ENCODE measurements at regions not wholly inside any gene's neighbourhood (a gene's known extent, or its start where the extent isn't known, plus 50 kb on each side); places are given as distances from the start of the nearest gene placed in this dataset.
A peak's percentile ranks its signal among the peaks of the same experiment; 100 is the strongest.

GRCh38 chr16:54648575-54648974 lies 282.1 kb upstream of the IRX5 start:
- no peak overlapping the region for H3K27ac ChIP-seq

GRCh38 chr16:54647725-54648221 lies 282.9 kb upstream of the IRX5 start:
- no peak for TF ChIP-seq CTCF (conservative IDR thresholded peaks at IDR 0.05)

More at GRCh38 chr16:54648575-54648974, 282.1 kb upstream of the IRX5 start:
- no peak for TF ChIP-seq CTCF (conservative IDR thresholded peaks at IDR 0.05)

GRCh38 chr16:54647216-54647615 lies 283.4 kb upstream of the IRX5 start:
- no peak overlapping the region for H3K27ac ChIP-seq
- no peak for TF ChIP-seq CTCF (conservative IDR thresholded peaks at IDR 0.05)

More at GRCh38 chr16:54647725-54648221, 282.9 kb upstream of the IRX5 start:
- no peak overlapping the region for H3K27ac ChIP-seq

- no peak for TF ChIP-seq CTCF (conservative IDR thresholded peaks at IDR 0.05)
These were observed 285.3 kb upstream of the IRX5 start for GRCh38 chr16:54645345-54645744.

GRCh38 chr16:54636221-54636793 lies 294.4 kb upstream of the IRX5 start:
- TF ChIP-seq CTCF (conservative IDR thresholded peaks at IDR 0.05) = no peak
- no peak overlapping the region for H3K27ac ChIP-seq

More at GRCh38 chr16:54645345-54645744, 285.3 kb upstream of the IRX5 start:
- H3K27ac ChIP-seq = peak overlapping the region; percentile 60

- peak; percentile 56 for TF ChIP-seq CTCF (conservative IDR thresholded peaks at IDR 0.05)
- no peak overlapping the region for H3K27ac ChIP-seq
These were observed 296.7 kb upstream of the IRX5 start for GRCh38 chr16:54633943-54634362.

- TF ChIP-seq CTCF (conservative IDR thresholded peaks at IDR 0.05) = no peak
- H3K27ac ChIP-seq = no peak overlapping the region
These were observed 298.1 kb upstream of the IRX5 start for GRCh38 chr16:54632322-54633220.

Data from VCaP (cell line).